ENCODE measurements at regions not wholly inside any gene's neighbourhood (a gene's known extent, or its start where the extent isn't known, plus 50 kb on each side); places are given as distances from the start of the nearest gene placed in this dataset.

DNA sequence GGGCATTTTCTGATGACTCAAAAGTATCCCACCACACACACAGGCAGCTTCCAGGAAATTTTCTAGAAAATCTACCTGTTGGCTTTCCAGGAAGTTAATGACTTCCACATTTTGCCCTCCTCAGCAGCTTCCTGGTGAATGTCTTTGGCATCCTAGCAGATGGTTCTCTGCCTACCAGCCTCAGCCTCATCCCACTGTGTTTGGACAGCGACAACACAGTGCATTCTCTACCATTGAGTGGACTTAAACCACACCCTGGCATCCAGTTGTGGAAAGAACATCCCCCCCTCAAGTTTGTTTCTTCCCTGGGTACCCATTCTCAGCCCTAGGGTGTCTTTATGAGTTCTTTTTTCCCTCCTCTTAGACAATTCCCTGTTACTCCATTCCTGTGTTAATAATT, 50.8 kb upstream of the GADL1 start:
- DNase-seq: no peak

DNA sequence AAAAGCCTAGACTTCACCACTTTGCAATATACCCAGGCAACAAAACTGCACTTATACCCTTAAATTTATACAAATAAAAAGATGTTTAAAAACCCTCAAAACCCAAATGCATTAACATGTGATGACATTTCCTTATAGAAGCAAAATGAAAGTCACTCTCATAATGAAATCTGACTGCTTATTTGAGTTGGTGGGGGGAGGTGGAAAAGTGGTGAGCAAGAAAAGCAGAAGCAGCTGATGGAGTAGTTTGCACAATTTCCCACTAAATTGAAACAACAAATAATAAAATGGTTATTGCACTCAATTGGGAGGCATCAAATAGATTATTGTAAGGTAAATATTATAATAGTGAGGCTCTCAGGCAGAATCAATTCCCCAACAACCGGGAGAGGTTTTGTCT, 54.0 kb upstream of the GADL1 start:
- no peak for DNase-seq

DNA sequence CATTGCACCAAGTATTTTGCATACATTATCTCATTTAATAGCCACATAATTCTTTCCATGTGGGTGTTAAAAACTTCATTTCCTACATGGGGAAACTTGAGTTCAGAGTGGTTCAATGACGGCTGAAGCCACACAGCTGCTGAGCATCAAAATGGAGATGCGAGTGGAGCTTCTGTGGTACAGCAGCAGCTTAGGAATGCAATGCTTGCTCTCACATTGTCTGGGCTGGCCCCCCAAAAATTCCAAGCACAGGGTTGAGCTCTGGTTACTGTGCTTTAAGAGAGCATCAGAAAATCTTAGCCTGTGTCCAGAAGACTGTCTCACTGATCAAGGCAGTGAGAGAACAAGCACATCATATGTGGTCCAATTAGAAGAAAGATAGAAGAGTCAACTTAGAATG, 57.4 kb upstream of the GADL1 start:
- DNase-seq: no peak

DNA sequence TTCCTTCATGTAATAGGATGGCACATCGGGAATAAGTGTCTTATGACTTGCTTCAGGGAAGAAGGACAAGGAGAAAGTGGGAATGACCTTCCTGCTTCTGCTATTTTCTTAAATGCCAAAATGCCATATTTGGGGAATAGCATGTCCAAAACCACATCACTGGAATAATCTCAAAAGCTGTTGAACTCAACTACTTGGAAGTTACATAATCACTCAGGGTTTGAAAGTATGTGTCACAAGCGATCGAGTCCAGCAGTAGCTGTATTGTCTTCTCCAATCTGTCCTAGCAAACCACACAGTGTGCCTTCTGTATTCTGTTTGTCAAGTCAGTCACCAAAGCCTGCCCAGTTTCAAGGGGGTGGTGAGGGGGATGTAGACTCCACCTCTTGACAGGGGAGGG, 58.3 kb upstream of the GADL1 start:
- no peak for DNase-seq

DNA sequence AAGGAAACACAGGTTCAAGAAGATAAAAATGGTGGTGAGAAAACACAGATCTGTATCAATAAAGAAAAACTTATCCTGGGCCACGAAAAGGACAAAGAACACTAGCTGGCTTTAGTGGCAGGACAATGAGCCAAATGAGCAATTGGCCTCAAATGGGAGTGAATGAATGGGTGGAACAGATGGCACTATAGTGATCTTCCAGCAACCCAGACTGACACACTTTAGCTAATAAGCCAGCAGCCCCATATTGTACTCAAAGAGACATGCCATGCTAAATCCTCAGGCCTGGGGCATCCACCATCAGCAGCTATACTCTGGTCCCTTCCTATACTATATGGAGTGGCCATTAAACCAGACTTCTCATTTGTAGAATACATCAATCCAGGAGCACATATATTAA, 60.0 kb upstream of the GADL1 start:
- no peak for DNase-seq

DNA sequence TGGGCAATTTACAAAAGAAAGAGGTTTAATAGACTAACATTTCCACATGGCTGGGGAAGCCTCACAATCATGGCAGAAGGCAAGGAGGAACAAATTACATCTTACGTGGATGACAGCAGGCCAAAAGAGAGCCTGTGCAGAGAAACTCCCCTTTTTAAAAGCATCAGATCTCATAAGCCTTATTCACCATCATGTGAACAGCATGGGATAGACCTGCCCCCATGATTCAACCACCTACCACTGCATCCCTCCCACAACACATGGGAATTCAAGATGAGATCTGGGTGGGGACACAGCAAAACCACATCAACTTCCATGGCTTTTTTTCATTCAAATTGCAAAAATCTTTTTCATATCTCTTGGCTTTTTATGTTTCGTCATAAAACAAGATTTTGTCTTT, 67.6 kb upstream of the GADL1 start:
- no peak for DNase-seq

DNA sequence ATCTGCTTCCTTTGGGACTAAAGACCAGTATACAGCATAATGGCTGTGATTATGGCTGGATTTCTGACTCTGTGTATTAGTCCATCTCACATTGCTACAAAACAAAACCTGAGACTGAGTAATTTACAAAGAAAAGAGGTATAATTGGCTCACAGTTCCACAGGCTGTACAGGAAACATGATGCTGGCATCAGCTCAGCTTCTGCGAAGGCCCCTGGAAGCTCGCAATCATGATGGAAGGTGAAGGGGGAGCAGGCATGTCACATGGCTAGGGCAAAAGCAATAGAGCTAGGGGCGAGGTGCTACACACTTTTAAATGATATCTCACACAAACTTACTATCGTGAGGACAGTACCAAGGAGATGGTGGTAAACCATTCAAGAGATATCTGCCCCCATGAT, 68.0 kb upstream of the GADL1 start:
- DNase-seq: no peak

DNA sequence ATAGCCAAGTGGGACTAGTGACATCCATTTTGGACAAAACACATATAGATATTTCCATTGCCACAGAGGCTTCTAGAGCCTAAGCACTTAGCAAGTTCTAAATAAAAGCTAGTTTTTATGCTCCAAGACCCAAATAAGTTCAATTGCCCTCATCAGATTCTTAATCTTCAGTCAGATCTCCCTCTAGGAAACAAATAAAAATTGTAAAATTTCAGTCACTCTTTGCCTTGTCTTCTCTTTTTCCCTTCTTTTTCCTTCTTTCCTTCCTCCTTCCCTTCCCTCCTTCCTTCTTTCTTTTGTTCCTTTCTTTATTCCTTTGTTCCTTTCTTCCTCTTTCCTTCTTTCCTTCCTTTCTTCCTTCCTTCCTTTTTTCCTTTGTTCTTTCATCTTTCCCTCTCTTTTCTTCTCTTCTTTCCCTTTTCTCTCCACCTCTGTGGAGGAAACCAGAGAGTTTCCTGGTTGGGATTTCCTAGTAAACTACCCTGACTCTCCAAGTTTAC, 68.8 kb upstream of the GADL1 start:
- no peak for DNase-seq

DNA sequence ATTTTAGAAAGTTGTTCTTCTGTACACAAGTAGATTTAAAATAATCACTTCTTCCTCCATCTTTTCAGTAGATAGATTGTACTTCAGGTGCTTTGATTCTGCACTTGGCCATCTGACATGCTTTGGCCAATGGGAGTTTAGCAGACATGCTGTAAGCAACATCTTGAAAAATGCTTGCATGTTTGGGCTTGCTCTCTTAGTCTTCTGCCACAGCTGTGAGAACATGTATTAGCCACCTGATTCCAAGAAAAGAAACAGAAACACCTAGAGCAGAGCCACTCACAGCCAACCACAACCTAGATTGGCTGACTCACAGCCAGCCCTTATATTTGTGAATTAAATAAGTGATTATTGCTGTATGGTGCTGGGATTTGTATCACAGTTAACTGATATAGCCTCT, 70.2 kb upstream of the GADL1 start:
- no peak for DNase-seq

DNA sequence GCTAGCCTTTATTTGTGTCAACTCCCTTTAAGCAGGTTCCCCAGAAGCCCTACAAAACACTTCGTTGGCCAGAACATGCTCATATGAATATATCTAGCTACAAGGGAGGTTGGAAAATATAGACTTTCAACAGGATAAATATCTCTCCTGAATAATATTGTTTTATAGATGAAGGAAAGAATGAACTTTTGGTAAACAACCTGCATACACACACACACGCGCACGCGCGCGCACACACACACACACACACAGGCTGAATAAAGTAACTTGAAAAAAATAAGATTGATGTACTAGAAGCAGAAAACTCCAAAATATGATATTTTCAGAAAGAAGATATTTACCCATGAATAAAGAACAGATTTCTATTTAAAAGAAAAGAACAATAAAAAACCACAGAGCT, 72.4 kb upstream of the GADL1 start:
- no peak for DNase-seq

DNA sequence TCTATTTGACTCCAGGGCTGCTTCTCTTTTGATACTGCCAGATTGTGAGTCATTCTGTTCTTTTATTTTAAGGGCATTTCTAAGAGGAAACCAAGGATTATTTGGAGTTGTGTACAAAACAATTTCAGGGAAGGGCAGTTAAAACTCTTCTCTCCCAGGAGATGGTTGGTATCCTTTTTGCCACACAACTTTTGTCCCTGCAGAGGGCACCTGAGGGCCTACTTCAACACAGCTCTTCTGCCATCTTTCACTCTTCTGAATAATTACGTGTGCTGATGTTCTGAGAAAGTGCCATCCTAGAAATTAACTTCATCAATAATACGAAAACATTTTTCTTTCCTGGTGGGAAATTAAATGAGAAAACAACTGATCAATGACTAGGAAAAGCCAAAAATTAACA, 75.7 kb upstream of the GADL1 start:
- no peak for DNase-seq

DNA sequence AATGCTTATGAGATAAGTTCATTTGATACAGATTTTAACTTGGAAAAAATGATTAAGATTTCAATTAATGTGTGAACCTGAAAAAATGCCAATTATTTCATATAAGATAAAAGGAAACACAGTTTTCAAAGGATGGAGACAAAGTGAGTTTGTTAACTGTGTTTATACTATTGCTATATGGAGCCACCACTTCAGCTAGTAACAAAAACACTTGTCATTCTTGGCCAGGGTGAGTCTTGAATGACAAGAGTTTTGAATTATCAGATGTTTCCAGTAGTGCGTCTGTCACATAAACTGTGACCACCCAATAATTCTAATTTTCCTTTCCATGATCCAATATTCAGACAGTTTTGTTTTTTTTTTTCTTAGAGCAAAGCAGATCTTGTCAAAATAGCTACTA, 78.0 kb upstream of the GADL1 start:
- no peak for DNase-seq

DNA sequence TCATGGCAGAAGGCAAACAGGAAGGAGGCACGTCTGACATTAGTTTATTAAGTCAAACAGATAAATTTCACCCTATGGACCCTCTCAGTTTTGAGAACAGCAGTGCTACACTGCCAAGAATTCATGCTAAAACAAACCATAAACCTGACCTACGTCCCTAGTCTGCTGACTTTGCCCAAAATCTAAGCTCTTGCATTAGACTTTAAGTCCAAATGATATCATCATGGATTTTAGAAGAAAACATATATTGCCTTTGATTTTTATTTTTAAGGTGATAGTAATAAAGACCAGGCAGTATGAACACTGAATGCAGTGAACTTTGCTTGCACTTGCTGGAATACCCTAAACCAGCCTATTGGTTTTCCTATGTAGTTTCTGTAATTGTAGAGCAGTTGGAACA, 79.6 kb upstream of the GADL1 start:
- no peak for DNase-seq

DNA sequence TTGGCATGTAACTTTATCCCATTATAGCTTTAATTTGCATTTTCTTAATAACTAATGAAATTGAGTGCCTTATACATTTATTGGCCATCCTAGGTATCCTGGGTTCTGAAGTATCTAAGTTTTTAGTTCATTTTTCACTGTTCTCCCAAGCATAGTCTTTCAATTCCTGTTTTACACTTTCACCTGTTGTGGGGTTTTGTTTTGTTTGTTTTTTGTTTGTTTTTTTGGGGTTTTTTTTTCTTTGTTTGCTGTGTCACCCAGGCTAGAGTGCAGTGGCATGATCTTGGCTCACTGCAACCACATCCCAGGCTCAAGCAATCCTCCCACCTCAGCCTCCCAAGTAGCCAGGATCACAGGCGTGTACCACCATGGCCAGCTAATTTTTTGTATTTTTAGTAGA, 83.1 kb upstream of the GADL1 start:
- DNase-seq: no peak

DNA sequence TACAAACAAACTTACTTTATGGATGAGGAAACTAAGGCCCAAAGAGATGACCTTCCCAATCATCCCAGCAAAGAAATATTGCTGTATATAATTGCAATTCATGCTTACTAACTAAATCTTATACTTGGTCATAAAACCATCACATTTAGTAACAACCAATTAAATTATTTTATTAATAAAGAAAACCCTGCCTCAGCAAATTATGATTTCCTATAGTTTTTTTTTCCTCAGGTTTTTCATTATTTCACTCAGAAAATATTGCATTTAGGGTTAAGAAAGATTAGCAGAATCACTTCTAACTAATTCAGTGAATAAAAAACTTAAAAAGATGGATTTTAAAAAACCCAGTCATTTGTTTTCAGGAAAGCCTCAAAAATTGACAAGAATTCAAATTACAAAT, 86.5 kb upstream of the GADL1 start:
- no peak for DNase-seq

DNA sequence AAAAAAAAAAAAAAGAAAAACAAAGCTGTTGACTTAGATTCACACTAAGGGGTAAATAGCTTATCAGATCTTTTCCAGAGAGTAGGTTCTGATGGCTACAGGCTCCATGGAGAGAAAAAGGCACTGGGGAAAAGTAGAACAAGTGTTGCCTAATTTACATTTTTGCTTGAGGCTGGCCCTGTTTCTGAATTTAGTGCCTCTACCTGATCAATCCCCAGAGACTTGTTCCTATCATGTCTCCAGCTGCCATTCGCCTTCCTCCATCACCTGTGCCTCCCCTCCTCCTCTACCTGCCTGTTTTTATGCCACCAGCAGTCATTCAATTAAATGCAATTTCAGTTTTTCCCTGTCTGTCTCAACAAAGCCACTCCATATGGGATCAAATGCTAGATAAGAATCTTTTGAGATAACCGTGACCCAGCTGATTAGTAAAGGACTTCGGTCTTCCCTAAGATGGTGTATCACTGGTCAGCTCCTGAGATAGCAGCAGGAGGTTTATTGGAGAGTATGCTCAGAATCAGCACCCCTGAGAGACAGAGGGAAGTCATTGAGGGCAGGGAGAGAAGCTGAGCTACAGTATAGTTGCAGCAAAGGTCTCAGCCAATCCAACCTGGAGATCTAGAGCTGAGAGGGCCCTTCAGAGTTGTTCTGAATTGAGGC, 88.1 kb upstream of the GADL1 start:
- DNase-seq: no peak

DNA sequence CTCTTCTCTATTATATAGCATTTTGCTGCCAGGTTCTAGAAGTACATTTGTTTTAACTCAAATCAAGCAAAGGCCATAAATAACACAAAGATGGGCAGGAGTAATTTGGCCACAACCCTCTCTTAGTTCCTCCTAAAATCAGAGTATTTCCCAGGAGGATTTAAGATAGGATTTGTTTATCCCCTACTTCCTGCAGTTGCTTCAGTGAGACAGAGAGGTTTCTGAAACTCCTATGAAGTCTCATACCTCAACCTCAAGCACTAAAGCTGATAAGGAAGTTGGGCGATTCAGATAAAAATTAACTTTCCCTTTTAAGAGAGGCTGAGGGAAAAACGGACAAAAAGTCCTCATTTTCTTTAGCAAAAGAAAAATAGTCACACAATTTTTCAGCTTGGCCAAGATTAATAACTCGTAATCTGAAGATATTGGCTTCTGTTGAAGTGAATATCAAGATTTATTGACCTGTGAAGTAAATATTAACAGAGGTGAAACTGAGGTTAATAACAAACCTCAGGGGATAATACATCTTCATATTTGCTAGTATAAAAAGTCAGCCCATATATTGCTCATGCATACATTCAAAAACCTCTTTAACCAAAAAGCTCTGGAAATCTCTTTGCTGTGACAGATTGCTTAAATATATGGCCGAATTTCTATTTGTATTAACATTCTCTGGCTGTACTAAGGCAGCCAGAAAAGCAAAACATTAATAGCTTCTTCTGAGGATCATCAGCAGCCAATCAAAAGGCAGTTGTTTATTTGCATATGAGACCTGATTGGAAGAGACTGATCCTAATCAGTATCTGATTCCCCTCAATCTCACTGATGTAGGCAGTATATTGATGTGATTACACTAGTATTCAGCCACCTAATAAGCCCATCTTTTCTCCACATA, 90.6 kb upstream of the GADL1 start:
- DNase-seq: no peak

DNA sequence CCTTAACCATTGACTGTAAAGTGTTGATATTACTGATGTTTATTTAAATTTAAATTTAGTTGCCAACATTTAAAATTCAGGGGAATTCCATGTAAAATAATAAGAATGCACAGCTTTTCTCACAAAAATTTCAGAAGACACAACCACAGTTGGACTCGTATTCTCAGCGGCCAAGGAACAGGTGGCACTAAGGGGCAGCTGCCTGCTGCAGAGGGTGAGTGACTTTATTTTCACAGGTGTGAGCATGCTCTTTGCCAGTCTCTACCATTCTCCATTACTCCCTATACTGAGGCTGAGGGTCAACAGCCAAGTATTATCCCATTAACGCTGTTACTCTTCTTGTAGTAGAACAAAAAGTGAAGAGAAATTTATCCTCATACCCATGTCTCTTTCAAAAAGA, 92.1 kb upstream of the GADL1 start:
- DNase-seq: peak; percentile 23

DNA sequence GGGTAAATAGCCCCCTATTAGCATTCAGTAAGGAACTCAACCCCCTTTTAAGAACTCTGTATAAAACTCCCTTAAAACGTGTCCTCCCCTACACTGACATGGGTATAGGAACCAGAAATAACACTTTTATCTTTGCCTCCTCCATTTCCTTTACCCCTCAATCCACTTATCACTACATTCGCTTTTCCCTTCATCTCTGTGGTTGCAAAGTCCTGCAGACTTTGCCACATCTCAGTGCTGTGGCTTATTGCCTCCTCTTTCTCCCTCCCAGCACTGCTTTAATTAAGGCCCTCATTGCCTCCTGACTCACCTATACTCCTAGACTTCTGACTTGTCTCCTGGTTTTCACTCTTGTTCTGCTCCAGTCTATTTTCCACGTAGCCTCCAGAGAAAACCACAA, 94.3 kb upstream of the GADL1 start:
- DNase-seq: no peak

DNA sequence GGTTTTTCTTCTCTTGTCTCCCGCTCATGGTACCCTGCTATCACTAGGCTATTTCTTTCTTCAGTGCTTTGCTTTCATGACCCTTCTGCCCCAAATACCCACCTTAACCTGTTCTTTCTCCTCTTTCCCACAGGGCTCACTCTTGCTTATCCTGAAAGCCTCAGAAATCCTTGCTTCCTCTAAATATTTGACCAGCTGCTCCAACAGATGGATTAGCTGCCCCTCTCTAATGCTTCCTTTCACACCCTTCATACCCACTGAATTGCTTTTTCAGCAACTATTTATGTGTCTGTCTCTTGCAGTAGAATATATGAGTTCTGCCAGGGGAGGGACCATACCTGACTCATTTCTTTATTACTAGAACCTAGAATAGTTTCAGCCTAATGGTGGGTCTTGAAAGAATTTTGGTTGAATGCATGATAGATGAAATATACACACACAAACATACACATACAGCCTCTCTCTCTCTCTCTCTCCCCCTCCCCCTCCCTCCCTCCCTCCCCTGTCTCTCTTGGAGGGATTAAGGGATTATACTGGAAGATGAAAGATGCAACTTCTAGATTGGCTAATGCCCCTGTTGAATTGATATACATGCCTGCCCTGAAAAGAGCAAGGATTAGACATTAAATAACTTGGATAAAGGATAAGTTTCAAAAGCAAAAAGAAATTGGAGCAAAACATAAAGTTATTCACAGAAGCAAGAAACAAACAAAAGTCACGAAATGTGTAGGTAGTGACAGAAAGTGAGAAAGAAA, 95.0 kb upstream of the GADL1 start:
- DNase-seq: peak; percentile 47

DNA sequence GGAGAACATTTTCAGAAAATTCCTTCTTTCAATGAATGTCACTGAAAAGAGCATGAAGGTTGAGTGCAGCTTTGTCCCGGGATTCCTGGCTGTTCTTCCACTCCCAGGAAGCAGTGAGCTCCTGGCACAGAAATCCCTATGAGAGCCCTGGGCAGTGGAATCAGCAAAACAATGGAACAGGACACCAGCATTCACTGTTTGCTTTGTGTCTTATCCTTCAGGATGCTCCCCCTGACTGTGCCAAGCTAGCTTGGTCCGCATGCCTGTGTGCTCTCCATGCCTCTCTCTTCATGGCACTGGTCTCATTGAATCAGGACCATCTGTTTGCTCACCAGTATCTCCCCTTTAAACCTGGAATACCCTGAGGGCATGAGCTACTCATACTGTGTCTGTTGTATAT, 102.0 kb upstream of the GADL1 start:
- no peak for DNase-seq

DNA sequence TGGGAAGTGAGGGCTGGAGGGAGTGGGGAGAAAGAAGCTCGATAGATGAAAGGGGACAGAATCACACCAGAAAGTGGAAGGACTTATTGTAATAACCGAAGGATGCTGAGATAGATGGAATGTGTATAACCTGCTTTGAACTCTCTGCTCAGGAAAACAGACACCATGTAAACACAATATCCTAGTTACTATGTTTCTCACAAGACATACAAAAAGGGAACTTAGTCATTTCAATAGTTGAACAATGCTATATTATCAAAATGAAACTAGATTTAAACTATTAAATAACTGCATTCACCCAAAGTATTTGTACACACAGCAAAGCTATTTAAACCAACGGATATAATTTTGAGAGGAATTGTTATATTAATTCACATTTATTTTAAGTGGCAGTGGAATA, 108.3 kb upstream of the GADL1 start:
- no peak for DNase-seq

DNA sequence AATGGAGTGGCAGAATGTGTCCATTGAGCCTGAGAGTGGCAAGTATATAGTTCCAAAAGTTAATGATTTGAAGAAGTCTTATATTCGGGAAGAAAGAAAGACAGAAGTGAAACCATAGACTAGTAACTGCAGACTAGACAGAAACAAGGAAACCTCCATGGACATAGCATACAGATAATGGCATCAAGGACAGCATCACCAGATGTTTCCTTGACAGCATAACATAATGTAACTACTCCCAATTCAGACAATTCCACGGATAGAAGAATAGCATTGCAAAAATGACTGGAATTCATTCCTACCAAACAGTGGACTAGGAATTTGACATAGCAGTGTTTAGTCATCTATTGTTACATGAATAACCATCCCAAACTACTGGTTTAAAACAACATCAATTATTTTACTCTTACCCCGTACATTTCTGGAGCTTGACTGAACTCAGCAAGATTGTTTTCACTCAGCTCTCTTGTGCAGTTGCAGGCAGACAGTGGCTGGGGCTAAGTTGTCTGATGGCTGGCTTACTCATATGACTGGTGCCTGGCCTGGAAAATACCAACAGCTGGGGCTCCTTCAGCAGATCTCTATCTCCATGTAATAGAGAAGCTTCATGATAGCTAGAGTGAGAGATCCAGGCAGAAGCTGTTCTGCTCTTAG, 109.7 kb upstream of the GADL1 start:
- DNase-seq: no peak

Measured in NCI-H774 (cell line).